22Rv1 (cell line): ENCODE measurements at regions not wholly inside any gene's neighbourhood (a gene's known extent, or its start where the extent isn't known, plus 50 kb on each side); places are given as distances from the start of the nearest gene placed in this dataset.

ENCODE experiments used
- CTCF ChIP-seq: fragments of 450-650 bp; IDR thresholded peaks from 2 replicates; pipeline ENCODE4 v1.5.1; 2017; ENCODE audit warnings: mild to moderate bottlenecking
- ZFX ChIP-seq: fragments of 450-650 bp; IDR thresholded peaks from 2 replicates; pipeline ENCODE4 v1.6.1; 2017; ENCODE audit warnings: antibody characterized with exemption, borderline replicate concordance

DNA sequence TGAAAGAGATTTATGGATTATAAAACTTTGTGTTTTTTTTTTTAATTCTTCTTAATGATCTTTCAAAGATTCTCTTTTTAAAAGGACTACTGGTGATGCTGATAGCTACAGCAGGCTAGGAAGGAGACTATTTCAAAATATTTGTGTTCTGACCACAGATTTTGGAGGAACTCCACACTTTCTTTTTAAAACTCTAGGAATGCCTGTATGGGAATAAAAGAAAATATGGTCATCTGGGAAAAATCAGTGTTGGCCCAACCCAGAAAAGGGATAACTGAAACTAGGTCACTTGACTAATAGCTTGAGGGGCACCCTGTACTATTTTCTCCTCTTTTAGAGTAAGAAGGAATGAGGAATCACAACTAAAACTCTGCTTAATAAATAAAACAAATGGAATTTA is 97.6 kb upstream of the ADAMTS19 start:
- TF ChIP-seq CTCF = no peak
- TF ChIP-seq ZFX = no peak
